Type B pancreatic cell (in vitro differentiated cells): ENCODE measurements at regions not wholly inside any gene's neighbourhood (a gene's known extent, or its start where the extent isn't known, plus 50 kb on each side); places are given as distances from the start of the nearest gene placed in this dataset.

Source experiments
- DNase-seq: peaks from one replicate; pipeline ENCODE4 v3.0.0; 2021; ENCODE audit warnings: mixed read lengths; ENCODE audit not compliant: unreplicated experiment; ENCODE audit errors: extremely low spot score
- H3K27ac Mint-ChIP-seq: 2 replicates; pipeline ENCODE4 v1.8.0; 2021; ENCODE audit warnings: mild to moderate bottlenecking, mixed read lengths
- H3K27me3 Mint-ChIP-seq: 2 replicates; pipeline ENCODE4 v1.8.0; 2021; ENCODE audit warnings: mixed read lengths
- H3K36me3 Mint-ChIP-seq: 2 replicates; pipeline ENCODE4 v1.8.0; 2021; ENCODE audit warnings: mixed read lengths
- H3K4me1 Mint-ChIP-seq: one replicate; pipeline ENCODE4 v1.8.0; 2021; ENCODE audit warnings: mixed read lengths; ENCODE audit not compliant: unreplicated experiment
- H3K4me3 Mint-ChIP-seq: 2 replicates; pipeline ENCODE4 v1.8.0; 2021; ENCODE audit warnings: mild to moderate bottlenecking, mixed read lengths
- H3K9me3 Mint-ChIP-seq: 2 replicates; pipeline ENCODE4 v1.8.0; 2021; ENCODE audit warnings: mixed read lengths
- CTCF ChIP-seq: fragments of 200-600 bp; sonication (generic); conservative IDR thresholded peaks from 2 replicates; pipeline ENCODE4 v1.5.0; 2021; ENCODE audit warnings: antibody characterized with exemption, mild to moderate bottlenecking

- Mint-ChIP-seq H3K9me3 (no peaks in the 10 kb centered on the region), H3K4me1 (peaks cover 15% of the 10 kb centered on the region), H3K4me3 (no peak overlapping the region), H3K36me3 (no peaks in the 10 kb centered on the region), H3K27me3 (peaks cover 11% of the 10 kb centered on the region), H3K27ac (no peak overlapping the region)
- TF ChIP-seq CTCF, result no peak
- DNase-seq, result no peak
Measured at GRCh38 chr19:31146546-31147183, 202.6 kb downstream of the TSHZ3 start.

DNA sequence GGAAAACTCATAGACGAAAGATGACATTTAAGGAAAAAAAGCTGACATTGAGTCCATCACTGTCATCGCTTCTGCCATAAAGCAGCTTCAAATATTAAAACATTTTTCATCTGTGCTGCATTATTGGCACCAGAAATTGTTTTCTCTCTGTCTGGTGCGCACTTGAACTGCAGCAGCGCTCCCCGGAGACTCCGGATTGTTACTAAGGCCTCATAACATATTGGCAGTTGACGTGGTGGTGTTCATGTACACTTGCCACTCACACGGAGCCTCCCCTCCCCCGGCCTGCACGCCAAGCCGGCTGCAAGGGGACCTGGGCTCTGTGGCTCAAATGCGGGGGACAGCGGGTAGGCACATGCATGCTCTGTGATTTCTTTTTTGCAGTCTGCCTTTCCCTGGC is 203.2 kb downstream of the TSHZ3 start:
- Mint-ChIP-seq H3K36me3 (no peaks in the 10 kb centered on the region), H3K4me3 (no peak overlapping the region), H3K27me3 (peaks cover 11% of the 10 kb centered on the region), H3K4me1 (peaks cover 15% of the 10 kb centered on the region), H3K9me3 (no peaks in the 10 kb centered on the region), H3K27ac (no peak overlapping the region)
- DNase-seq, result no peak
- TF ChIP-seq CTCF, result no peak

- no peak overlapping the region for H3K27ac Mint-ChIP-seq
- DNase-seq, result no peak
- no peaks in the 10 kb centered on the region for H3K9me3 Mint-ChIP-seq
- H3K36me3 Mint-ChIP-seq, result no peaks in the 10 kb centered on the region
- peaks cover 11% of the 10 kb centered on the region for H3K27me3 Mint-ChIP-seq
- no peak for TF ChIP-seq CTCF
- H3K4me3 Mint-ChIP-seq, result no peak overlapping the region
- peaks cover 17% of the 10 kb centered on the region for H3K4me1 Mint-ChIP-seq
Measured at GRCh38 chr19:31145007-31145406, 204.2 kb downstream of the TSHZ3 start.

DNA sequence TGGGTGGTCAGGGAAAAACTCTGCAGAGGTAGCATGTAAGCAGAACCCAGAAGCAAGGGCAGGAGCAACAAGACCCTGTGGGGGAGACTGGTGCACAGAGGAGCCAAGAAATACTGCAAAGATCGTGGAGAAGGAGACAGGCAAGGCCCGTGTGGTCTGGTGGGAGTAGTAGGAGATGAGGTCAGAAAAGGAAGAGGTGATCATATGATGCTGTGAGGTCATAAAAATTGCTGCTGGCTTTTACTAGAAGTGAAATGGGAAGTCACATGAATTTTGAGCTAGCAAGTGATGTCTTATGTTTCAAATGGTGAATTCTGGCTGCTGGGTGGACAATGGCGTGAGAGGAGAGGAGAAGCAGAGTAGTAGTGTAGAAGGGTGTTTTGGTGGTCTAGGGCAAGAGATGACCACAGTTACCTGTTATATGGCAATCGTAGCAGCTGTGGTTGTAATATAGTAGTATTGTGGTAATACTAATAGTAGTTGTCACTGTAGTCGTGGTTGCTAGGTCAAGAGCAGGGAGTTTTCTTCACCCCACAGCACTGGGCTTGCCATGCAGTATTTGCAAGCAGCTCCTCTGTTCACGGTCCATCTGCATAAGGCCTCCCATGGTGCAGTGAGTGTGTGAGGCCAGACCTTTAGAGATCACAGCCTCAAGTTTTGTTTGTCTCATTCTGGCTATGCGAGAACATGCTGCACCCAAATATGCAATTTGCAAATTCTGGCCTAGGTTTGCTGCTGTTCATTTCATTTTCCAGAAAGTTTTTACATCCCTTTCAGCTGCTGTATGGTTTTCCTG is 205.0 kb downstream of the TSHZ3 start:
- DNase-seq, result no peak
- H3K27ac Mint-ChIP-seq, result no peak overlapping the region
- H3K36me3 Mint-ChIP-seq, result no peaks in the 10 kb centered on the region
- peaks cover 21% of the 10 kb centered on the region for H3K4me1 Mint-ChIP-seq
- no peaks in the 10 kb centered on the region for H3K9me3 Mint-ChIP-seq
- H3K4me3 Mint-ChIP-seq, result no peak overlapping the region
- TF ChIP-seq CTCF, result no peak
- peaks cover 11% of the 10 kb centered on the region for H3K27me3 Mint-ChIP-seq

DNA sequence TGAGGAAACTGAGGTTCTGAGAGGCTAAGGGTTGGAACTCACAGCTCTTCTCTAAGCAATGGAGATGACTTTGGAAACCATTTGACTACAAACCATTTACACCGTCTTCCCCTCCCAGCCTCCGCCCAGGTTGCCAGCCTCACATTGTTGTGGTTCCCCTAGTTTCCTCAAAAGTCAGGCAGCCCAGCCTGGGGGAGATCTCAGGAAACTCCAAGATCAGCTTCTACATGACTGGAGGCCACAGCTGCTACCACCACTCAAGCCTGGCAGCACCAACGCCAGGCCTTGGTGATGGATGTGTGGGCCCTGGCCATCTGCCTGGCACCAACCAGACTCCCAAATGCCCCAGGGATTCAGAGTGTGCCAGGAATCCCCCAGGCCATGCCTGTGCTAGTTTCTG is 207.9 kb downstream of the TSHZ3 start:
- Mint-ChIP-seq H3K27me3 (peaks cover 11% of the 10 kb centered on the region), H3K9me3 (no peaks in the 10 kb centered on the region), H3K4me3 (no peak overlapping the region), H3K27ac (no peak overlapping the region), H3K36me3 (no peaks in the 10 kb centered on the region), H3K4me1 (peaks cover 18% of the 10 kb centered on the region)
- no peak for DNase-seq
- no peak for TF ChIP-seq CTCF
